ENCODE measurements at regions not wholly inside any gene's neighbourhood (a gene's known extent, or its start where the extent isn't known, plus 50 kb on each side); places are given as distances from the start of the nearest gene placed in this dataset.

DNA sequence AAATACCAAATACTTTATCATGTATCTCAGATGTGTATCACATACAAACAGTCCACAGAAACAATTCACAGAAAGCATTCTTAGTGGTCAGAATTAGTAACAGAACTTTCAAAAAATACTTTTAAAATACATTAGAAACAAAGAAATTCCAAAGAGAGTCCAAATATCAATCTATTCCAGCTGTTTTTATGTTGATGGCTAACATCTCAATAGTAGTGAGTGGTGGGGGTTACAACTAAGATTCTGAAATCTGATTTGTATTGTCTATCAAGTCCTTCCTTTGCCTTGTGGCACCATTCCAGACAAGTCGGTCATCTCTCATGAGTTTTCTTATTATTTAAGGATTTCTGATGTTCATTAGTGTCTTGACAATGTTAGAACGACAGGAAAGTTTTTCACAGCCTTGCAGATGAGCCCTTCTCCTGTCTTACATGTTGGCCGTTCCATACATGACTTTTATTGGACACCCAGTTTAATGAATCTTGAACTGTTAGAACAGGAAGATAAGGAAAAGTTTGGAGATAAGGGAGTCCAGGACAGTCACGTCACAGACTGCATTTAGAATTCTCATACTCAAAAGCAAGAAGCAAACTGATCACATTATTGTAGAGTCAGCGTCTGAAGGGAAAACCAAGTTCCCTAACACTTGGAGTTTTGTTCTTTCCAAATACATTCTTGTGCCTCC is 410.3 kb downstream of the PID1 start (continued):
- TF ChIP-seq HMGA1 (CRISPR knock-in tag; conservative IDR thresholded peaks at IDR 0.05) (no peak), ZBTB44 (CRISPR knock-in tag; IDR thresholded peaks at IDR 0.05) (no peak), SMC3 (IDR thresholded peaks at IDR 0.05; ENCODE audit: low read length) (no peak)

- intact Hi-C loops (cut with micrococcal nuclease; ENCODE audit: unreplicated experiment), result no loop called here
These were observed 417.9 kb downstream of the PID1 start for GRCh38 chr2:228853151-228853550.

More at GRCh38 chr2:228853151-228853550, 417.9 kb downstream of the PID1 start:
- POLR2A ChIA-PET, result no interaction called here
- CTCF ChIA-PET (ENCODE audit: low intra/inter-chr PET ratio, low total read pairs), result no interaction called here
- no peaks in the 10 kb centered on the region for H3K36me3 ChIP-seq (replicated peaks in 1 of 2; ENCODE audit: control insufficient read depth in 1 of 2, insufficient read depth in 2 of 2, low read length in 2 of 2)
- no peak overlapping the region for H3K4me3 ChIP-seq (replicated peaks in 1 of 3; ENCODE audit: insufficient read depth in 1 of 3, low read depth in 2 of 3, low read length in 3 of 3)
- no peaks in the 10 kb centered on the region for H3K4me1 ChIP-seq (ENCODE audit: insufficient read depth, low read length)
- in situ Hi-C loops (cut with HindIII; ENCODE audit: extremely low pct_ligation_motif_present, low pct_unique_long_range_greater_than_20kb), result no loop called here
- H3K27ac ChIP-seq (ENCODE audit: extremely low read length, insufficient read depth, low read length), result no peak overlapping the region
- H3K9ac ChIP-seq (ENCODE audit: insufficient read depth, low read depth, low read length), result no peak overlapping the region
- H4K20me1 ChIP-seq (ENCODE audit: insufficient read depth, low read length), result no peaks in the 10 kb centered on the region
- no peak overlapping the region for H2AFZ ChIP-seq (ENCODE audit: low read length)
- WGBS (ENCODE audit: low lambda C conversion rate), result 17% methylated on average over 6 of the region's 7 CpGs
- H3K9me3 ChIP-seq (ENCODE audit: low read length), result peaks cover 72% of the 10 kb centered on the region
- no peak overlapping the region for H3K4me2 ChIP-seq (ENCODE audit: low read depth, low read length)
- H3K27me3 ChIP-seq (ENCODE audit: control insufficient read depth in 1 of 2, insufficient read depth in 2 of 2, low read length in 2 of 2), result no peaks in the 10 kb centered on the region
- no peaks in the 10 kb centered on the region for H3K79me2 ChIP-seq (ENCODE audit: insufficient read depth, low read length)
- BruUV-seq (replicated peaks), result no TSS peak
- TF ChIP-seq ZNF790 (CRISPR knock-in tag; IDR thresholded peaks at IDR 0.05; ENCODE audit: borderline replicate concordance), result no peak
- no peak for TF ChIP-seq ZBED4 (CRISPR knock-in tag; IDR thresholded peaks at IDR 0.05; ENCODE audit: borderline replicate concordance)
- TF ChIP-seq CSRNP2 (CRISPR knock-in tag; conservative IDR thresholded peaks at IDR 0.05; ENCODE audit: low read depth), result no peak
- no peak for TF ChIP-seq ZNF556 (CRISPR knock-in tag; IDR thresholded peaks at IDR 0.05; ENCODE audit: borderline replicate concordance)
- no peak for TF ChIP-seq GZF1 (CRISPR knock-in tag; IDR thresholded peaks at IDR 0.05)
- TF ChIP-seq ZMYM2 (CRISPR knock-in tag; IDR thresholded peaks at IDR 0.05), result no peak
- TF ChIP-seq, protein P1, sequence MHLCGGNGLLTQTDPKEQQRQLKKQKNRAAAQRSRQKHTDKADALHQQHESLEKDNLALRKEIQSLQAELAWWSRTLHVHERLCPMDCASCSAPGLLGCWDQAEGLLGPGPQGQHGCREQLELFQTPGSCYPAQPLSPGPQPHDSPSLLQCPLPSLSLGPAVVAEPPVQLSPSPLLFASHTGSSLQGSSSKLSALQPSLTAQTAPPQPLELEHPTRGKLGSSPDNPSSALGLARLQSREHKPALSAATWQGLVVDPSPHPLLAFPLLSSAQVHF (CRISPR knock-in tag; IDR thresholded peaks at IDR 0.05), result no peak
- no peak for TF ChIP-seq NR2C2 (CRISPR knock-in tag; IDR thresholded peaks at IDR 0.05; ENCODE audit: borderline replicate concordance)
- ATAC-seq (no peak), FAIRE-seq (no peak), DNase-seq (ENCODE audit: low spot score) (no peak)

Data from HepG2 (cell line).